Gastroesophageal sphincter (tissue), 3 donors: ENCODE measurements at regions not wholly inside any gene's neighbourhood (a gene's known extent, or its start where the extent isn't known, plus 50 kb on each side); places are given as distances from the start of the nearest gene placed in this dataset.

Experiments used
- EP300 ChIP-seq: sonication (generic); formaldehyde crosslinking; IDR thresholded peaks from one replicate; pipeline ENCODE4 v1.6.1; 2017; ENCODE audit warnings: antibody characterized with exemption, mild to moderate bottlenecking
- POLR2A ChIP-seq, 2 donors: fragments of 450-650 bp; IDR thresholded peaks; one replicate each; pipeline ENCODE4 v1.6.1; 2017; ENCODE audit warnings: antibody characterized with exemption in 2 of 2, mild to moderate bottlenecking in 2 of 2, moderate library complexity in 1 of 2
- POLR2AphosphoS5 ChIP-seq: sonication (generic); formaldehyde crosslinking; IDR thresholded peaks from one replicate; pipeline ENCODE4 v1.6.1; 2017; ENCODE audit warnings: antibody characterized with exemption
- TF ChIP-seq, protein P1 (sequence below), 4 experiments: fragments of 200-600 bp in 2 of 4; fragments of 450-650 bp in 2 of 4; sonication (generic) in 1 of 4; IDR thresholded peaks; one replicate each; pipeline ENCODE4 v1.5.1; 2017 to 2019; ENCODE audit warnings: antibody characterized with exemption in 4 of 4, mild to moderate bottlenecking in 2 of 4, moderate library complexity in 2 of 4

DNA sequence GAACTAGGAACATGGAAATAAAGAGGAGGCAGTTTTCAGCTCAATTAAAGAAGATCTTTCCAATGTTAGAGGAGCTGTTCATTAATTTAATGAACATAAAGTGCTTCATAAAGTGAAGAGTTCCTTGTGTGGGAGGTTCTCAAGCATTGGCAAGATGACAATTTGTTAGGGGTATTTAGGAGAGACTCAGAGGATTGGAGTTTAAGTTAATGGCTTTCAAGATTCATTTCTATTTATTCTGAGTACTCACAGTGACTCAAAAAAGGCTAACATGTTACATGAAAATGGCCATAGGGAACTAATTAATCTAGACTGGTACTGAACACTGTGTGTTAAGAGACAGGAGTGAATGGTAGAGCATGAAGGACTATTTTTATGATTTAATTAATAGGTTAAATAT is 55.4 kb upstream of the CDH12 start:
- TF ChIP-seq, protein P1, sequence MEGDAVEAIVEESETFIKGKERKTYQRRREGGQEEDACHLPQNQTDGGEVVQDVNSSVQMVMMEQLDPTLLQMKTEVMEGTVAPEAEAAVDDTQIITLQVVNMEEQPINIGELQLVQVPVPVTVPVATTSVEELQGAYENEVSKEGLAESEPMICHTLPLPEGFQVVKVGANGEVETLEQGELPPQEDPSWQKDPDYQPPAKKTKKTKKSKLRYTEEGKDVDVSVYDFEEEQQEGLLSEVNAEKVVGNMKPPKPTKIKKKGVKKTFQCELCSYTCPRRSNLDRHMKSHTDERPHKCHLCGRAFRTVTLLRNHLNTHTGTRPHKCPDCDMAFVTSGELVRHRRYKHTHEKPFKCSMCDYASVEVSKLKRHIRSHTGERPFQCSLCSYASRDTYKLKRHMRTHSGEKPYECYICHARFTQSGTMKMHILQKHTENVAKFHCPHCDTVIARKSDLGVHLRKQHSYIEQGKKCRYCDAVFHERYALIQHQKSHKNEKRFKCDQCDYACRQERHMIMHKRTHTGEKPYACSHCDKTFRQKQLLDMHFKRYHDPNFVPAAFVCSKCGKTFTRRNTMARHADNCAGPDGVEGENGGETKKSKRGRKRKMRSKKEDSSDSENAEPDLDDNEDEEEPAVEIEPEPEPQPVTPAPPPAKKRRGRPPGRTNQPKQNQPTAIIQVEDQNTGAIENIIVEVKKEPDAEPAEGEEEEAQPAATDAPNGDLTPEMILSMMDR (IDR thresholded peaks at IDR 0.05) = no peak
- TF ChIP-seq POLR2AphosphoS5 (no peak), POLR2A (IDR thresholded peaks at IDR 0.05) (no peak), EP300 (no peak)
